NCI-H345 (cell line): ENCODE measurements at regions not wholly inside any gene's neighbourhood (a gene's known extent, or its start where the extent isn't known, plus 50 kb on each side); places are given as distances from the start of the nearest gene placed in this dataset.
"Not testable (repeated sequence)": the region's sequence is repeated elsewhere in the genome, so short reads cannot be mapped to it uniquely, and the experiment has no call there.

ENCODE experiments used
- DNase-seq: peaks from one replicate; lab custom pipeline; 2025; lab: John Stamatoyannopoulos, UW

DNA sequence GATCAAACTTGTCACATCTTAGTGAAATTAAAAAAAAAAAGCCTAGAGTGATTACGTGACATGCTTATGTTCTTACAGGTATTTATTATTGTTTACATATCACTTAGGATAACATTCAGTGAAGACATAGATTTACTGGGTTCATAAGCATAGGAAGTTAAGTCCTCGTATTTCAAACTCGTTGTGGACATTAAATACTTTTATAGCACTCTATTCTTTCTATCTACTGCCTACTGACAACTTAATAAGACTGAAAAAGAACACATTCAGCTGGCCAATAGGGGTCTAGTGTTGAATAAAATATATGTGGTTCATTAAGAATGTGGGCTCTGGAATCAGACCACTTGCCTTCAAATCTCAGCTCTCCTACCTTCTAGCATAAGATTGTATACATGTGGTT, 1927.4 kb downstream of the PCDH9 start:
- DNase-seq: no peak

DNA sequence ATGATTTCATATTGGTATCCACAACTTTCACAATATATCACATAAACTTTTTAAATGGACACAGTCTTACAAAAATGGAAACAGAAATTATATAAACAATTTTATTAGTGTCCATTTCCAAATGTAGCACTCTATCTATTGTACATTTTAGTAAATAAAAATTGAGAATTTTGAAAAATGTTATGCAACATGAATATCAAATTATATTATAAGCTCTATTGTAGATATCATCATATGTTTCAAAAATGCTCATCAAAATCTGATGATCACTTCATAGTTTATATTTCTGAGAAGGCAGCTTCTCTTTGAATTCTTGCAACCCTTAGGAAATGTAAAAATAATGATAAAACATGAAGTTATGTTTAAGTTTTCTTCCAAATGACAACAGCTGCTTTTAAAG, 1928.6 kb downstream of the PCDH9 start:
- DNase-seq: no peak

DNA sequence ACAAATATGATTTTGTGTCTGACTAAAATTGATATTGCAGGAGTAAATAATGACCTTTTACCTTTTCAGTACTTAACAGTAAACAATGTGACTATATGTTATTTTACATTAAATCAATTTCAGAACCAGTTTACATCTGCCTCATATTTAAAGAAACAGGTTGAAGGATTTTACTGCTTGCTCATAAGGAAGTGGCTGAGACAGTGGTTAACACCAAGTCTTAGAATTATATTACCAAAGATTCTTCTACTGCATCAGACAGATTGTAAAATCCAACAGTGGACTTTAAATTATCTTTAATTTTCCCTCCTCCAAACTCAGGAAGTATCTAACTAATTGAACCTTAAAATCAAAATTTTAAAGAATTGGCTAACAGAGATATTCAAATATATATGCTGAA, 1929.9 kb downstream of the PCDH9 start:
- no peak for DNase-seq

DNA sequence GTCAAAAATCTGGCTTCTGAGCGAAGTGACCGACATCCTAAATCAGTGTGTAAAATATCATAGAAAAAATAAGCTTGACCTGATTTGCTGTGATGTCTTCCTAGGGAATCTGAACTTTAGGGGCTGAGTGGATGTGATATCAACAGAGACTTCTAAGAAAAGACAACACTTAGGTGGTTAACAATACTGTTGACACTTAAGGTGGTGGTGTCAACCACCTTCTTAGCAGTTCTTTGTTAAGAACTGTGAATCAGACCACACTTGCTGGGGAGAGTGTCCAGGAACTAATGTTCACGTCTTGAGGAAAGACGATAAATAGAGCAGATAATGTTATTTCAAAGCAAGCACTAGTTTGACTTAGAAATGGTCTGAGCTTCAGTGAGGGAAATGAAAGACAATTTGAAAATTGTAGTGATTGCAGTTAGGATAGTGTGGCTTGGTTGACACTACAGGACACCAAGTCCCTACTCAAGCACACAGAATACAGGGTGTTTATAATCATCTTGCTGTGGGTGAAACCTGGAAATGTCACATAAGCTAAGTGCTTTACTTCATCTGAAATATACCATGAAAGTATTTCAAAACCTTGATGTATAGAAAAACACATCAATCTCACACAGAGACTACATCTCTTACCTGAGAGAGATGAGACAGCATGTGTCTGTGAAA, 1936.5 kb downstream of the PCDH9 start:
- no peak for DNase-seq

DNA sequence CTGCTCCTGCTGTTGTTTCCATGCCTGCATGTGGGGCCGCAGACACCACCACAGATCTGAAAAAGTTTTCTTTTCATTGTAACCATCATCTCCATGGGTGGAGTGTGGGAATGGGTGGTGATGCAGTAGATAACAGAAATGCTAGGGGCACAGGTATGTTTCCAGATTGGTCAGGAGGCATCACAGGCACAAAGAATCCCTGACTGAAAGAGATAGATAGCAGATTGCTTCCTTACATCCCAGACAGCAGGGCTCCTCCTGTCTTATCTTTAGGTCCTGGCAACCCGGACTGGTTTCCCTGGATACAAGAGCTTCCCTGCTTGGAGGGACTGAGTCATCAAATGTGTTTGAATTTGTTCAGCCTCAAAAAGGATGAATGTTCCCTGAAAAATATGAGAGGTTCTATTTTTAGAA, 1937.6 kb downstream of the PCDH9 start:
- peak; percentile 4 for DNase-seq

DNA sequence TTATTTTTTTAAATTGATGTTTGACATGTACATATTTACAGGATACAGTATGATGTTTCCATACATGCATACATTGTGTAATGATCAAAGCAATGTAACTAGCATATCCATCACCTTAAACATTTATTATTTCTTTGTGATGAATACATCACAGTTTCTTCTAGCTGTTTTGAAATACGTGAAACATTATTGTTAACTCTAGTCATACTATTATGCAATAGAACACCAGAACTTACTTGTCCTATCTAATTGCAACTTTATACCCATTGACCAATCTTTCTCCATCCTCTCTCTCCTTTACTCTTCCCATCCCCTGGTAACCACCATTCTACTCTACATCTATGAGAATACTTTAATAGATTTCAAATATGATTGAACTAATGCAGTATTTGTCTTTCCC, 1942.7 kb downstream of the PCDH9 start:
- no peak for DNase-seq

DNA sequence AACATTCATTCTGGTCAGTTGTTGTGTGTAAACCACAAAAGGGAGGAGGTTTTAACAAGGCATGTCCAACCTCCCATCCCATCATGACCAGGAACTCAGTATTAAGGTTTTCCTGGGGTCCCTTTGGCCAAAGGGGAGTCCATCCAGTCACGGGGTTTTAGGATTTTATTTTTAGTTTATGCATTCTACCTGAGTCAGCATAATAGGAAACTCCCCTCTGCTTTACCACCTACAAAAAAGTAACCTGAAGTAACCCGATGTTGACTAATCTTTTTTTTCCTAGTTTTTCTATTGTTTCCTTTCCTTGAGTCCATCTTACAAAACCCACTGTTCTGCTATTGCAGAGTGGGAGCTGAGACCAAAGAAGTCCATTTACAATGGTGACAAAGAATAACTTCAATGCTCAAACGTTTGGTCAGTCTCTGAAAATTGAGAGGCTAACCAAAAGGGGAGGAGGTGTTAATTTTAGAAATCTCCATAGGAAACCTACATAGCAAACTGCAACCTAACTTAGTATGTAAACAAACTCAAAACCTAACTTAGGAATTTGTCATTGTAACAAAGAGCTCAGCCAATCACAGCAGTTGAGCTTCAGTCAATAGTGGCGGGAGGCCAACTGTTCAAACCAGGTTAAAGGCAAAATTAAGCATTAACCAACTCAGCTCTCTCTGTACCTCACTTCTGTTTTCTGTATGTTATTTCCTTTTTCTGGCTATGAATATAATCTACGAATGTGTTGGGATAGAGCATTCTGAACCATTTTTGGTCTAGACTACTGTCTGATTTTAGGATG, 1954.1 kb downstream of the PCDH9 start:
- no peak for DNase-seq

DNA sequence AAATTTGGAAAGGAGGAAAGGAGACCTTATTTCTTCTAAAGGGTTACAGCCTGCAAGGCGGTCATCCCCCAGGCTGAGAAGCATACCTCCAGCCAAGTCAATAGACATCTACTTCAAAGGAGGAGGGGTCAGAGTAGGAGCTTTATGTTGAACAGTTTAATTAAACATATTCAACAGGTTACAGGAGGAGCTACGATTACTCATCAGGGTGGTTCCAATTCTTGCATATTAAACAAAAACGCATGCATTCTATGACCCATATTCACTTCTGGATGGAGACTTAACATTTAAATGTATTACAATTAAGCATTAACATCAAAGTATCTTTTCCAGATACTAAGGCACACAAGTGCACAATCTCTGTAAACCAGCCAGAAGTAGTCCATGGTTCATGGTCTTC, 1955.0 kb downstream of the PCDH9 start:
- DNase-seq: no peak

DNA sequence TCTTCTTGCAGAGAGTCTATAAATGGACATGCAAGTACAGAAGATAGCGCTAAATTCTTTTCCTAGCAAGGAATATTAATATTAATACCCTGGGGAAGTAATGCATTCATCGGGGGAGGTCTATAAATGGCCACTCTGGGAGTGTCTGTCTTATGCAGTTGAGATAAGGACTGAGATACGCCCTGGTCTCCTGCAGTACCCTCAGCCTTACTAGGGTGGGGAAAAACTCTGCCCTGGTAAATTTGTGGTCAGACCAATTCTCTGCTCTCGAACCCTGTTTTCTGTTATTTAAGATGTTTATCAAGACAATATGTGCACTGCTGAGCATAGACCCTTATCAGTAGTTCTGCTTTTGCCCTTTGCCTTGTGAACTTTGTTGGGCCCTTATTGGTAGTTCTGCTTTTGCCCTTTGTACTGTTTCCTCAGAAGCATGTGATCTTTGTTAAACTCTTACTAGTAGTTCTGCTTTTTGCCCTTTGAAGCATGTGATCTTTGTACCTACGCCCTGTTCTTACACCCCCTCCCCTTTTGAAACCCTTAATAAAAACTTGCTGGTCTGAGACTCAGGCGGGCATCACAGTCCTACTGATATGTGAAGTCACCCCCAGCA, 1956.2 kb downstream of the PCDH9 start:
- DNase-seq: not testable (repeated sequence)

DNA sequence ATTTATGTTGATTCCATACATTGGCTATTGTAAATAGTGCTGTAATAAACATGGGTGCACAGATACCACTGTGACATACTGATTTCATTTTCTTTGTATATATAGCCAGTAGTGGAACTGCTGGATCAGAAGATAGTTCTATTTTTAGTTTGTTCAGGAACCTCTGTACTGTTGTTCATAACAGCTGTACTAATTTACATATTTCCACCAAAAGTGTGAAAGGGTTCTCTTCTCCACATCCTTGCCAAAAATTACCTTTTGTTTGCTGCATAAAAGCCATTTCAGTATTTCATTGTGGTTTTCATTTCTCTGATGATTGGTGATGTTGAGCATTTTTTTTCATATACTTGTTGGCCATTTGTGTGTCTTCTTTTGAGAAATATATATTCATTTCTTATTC, 1962.1 kb downstream of the PCDH9 start:
- DNase-seq: no peak

DNA sequence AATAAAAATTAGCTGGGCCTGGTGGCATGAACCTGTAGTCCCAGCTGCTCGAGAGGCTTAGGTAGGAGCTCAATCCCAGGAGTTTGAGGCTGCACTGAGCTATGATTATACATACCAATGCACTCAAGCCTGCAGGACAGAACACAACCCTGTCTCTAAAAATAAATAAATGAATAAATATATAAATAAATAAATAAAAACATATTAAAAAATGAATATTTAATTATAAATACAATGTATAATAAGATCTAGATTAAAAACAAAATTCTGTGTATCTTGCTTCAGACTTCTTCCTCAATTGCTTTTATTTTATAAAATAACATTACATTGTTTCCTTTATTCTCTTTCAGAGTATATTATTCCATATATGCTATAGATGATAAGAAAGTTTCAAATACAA, 1964.1 kb downstream of the PCDH9 start:
- DNase-seq: no peak

DNA sequence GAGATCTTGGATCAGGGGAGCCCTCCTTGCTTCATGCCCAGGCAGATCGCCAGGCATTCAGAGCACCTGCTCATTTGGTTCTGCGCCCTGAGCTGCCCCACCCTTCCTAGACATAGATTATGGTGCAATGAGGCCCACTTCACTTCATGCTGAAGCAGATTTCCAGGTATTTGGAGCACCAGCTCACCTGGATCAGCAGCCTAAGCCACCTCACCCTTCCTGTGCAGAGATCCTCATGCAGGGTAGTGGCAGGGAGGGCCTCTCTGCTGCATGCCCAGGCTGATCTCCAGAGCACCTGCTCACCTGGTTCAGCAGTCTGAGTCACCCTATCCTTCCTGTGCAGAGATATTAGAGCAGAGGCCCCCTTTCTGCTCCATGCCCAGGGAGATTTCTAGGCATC, 1966.1 kb downstream of the PCDH9 start:
- peak; percentile 3 for DNase-seq

DNA sequence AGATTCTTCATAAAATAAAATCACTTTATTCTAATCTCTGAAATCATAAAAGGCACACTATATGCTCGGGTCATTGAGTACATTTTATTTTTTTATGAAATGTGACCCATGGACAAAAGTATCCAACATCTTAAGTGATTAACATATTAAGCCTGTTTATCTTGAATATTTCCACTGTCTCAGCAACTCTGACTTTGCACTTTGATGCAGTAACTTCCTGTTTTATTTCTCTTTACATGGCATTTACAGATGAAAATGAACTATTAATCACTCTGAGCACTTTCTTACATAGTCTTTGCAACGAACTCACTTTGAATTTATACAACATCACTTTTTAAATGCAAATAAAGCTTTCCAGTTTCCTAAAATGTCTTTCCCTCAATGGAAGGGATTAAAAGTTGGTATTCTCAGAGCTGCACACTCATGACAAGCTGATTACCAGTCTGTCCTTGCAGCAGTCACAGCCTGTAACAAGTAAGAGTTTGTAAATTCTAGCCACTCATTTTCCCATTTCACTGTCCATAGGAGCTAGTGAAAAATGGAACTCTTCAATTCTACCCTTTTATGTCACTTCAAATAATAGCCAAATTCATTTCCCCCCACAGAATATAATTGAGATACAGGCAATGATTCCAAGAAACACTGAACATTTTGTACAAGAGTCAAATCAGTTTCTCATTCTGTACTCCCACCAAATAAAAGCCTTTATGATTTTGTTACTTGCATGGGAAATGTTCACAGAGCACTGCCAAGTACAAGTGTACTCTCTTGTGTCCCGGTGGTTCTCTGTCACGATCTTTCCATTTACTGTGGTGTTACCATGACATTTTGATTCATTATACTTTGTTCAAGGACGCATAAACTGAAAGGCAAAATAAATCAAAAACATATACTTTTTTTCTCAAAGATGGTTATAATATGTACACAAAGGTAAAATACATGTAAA, 1968.9 kb downstream of the PCDH9 start:
- DNase-seq: no peak

DNA sequence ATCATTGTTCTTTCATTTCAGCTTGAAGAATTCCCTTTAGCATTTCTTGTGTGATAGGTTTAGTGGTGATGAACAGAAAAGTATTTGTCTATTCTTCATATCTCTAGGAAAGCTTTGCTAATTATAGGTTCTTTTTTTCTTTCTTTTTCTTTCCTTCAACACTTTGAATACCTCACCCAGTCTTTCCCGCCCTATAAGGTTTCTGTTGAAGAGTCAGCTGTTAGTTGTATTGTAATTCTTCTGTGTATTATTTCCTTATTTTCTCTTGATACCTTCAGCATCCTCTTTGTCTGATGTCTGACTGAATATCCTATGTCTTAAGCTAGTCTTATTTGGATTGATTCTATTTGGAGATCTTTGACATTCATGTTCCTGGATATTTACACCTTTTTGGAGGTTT, 1989.4 kb downstream of the PCDH9 start:
- no peak for DNase-seq

DNA sequence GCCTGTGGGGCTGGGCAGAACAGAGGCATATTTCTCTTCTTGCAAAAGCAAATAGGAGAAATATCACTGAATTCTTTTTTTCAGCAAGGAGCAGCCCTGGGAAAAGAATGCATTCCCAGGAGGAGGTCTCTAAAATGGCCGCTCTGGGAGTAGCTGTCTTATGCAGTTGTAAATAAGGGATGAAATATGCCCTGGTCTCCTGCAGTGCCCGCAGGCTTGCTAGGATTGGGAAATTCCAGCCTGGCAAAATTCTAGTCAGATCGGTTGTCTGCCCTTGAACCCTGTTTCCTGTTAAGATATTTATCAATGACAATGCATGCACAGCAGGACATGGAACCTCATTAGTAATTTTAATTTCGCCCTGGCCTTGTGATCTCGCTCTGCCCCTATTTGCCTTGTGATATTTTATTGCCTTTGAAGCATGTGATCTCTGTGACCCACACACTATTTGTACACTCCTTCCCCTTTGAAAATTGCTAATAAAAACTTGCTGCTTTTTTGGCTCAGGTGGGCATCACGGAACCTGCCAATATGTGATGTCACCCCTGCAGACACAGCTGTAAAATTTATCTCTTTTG, 1993.2 kb downstream of the PCDH9 start:
- no peak for DNase-seq

DNA sequence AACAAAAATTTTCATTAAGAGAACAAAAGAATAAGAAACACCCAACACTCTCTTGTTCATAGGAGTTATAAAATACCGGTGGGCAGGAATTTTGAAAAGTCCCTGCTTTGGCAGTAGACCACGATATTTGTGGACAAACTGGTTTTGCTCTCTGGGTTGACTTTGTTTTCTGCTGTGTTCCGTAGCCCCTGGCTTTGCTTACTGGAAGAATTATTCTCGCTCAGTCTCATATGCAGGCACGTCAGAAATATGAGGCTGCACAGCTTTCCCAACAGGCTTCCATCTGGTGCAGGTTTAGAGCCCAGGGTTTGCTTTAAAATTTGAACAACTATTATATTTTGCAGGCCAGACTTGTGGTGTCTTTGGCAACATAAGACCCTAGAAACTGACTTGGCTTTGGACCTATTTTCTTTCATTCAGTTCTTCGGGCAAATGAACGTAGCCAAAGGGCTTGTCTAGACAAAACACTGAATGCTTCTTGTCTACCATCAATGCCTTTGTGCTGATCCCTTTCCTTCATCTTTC, 2012.6 kb downstream of the PCDH9 start:
- no peak for DNase-seq

DNA sequence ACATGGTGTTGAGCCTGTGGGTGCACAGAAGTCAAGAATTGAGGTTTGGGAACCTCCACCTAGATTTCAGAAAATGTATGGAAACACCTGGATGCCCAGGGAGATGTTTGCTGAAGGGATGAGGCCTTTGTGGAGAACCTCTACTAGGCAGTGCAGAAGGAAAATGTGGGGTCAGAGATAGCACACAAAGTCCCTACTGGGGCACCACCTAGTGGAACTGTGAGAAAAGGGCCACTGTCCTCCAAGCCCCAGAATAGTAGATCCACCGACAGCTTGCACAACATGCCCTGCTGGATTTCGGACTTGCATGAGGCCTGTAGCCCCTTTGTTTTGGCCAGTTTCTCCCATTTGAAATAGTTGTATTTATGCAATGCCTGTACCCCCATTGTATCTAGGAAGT, 2027.3 kb downstream of the PCDH9 start:
- not testable (repeated sequence) for DNase-seq

DNA sequence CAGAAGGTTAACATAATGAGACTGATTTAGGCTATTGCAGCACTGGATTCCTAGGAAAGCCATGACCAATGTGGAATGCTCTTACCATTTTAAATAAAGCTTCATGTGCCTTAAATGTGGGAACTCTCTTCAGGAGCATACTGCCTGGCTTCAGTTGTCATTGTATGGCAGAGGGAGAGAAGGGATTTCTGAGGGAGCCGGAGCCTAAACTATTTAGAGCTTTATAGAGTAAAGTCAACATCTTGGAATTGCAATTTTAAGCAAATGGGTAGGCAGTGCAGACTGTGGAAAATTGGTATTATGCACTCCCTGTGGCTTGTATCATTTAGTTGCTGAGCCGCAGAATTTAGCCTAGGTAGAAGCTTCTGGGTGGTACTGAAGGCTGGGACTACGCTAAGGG, 2041.4 kb downstream of the PCDH9 start:
- DNase-seq: no peak

DNA sequence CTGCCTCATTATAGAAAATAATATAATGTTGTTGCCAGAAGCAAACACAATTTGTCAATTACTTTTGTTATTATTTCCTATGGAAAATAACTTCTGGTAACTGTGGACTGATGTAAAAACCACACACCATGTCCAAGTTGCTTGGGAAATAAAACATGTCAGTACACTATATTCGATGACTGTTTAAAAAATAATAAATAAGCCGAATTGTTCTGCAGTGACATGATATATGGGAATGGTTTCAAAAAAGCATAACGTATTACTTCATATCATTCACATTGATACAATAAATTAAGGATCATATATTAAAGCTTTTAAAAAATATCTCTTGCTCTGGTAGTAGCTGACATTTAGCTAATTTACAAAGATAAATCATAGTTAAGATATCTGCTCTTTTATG, 2062.1 kb downstream of the PCDH9 start:
- DNase-seq: no peak

DNA sequence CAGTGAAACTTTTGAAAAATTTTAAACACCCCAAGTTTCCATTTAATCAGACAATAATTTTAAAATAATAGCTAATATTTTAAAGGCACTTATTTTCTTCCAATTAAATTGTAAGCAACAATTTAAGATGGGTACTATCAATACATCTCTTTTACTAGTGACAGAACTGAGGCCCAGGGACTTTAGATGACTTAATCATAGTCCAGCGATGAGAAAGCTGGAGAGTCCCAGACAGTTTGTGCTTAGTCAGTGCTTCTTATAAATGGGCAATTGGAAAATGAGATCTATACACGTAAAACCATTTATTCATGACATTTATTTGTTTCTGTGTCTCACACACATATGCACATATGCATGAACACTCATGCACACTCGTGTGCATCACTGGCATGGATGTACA, 2063.5 kb downstream of the PCDH9 start:
- no peak for DNase-seq

DNA sequence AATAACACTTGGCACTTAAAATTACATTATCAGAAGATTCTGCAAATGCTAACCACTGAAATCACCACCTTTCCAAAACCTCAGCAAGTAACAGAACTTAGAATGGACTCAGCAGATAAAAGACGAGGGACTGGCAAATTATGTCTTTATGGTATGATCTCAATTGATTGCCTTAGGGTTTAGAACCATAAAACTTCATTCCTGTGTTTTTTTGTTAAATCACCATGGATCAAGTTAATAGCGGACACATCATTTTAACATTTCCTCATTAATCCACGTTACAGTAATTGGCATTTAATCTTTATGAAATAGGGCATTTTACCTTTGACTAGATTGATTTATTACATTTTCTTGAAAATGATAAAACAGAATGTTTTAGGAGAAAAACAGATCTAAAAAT, 2070.3 kb downstream of the PCDH9 start:
- DNase-seq: no peak

DNA sequence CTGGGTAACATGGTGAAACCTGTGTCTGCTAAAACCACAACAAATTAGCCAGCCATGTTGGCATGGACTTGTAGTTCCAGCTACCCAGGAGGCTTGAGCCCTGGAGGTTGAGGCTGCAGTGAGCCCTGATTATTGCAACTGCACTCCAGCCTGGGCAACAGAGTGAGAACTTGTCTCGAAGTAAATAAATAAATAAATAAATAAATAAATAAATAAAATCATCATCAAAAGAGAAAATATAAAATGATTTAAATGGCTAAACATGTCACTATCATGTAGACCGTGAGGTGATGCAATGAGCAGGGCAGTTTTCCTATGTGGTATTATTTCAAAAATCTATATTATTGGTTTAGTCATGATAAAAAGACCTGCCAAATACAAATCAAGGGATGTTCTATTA, 2074.3 kb downstream of the PCDH9 start:
- DNase-seq: no peak
